Brain microvascular endothelial cell (primary cell): ENCODE measurements at regions not wholly inside any gene's neighbourhood (a gene's known extent, or its start where the extent isn't known, plus 50 kb on each side); places are given as distances from the start of the nearest gene placed in this dataset.

Experiments used
- DNase-seq: peaks from one replicate; pipeline ENCODE4 v3.0.0-alpha.2; 2020
- H3K27ac ChIP-seq: fragments of 250-450 bp; sonication (Bioruptor Pico); 2 replicates; pipeline ENCODE4 v1.5.1; 2020; ENCODE audit warnings: mild to moderate bottlenecking, moderate library complexity
- H3K27me3 ChIP-seq: fragments of 250-450 bp; sonication (Bioruptor Pico); replicated peaks from 2 replicates; pipeline ENCODE4 v1.5.1; 2020; ENCODE audit warnings: mild to moderate bottlenecking
- H3K36me3 ChIP-seq: fragments of 250-450 bp; sonication (Bioruptor Pico); replicated peaks from 2 replicates; pipeline ENCODE4 v1.5.1; 2020; ENCODE audit warnings: mild to moderate bottlenecking
- H3K4me3 ChIP-seq: 2 replicates; pipeline ENCODE4 v1.5.1; 2011; ENCODE audit warnings: low read depth, mild to moderate bottlenecking, control low read depth, low read length, moderate library complexity
- in situ Hi-C: cut with HindIII; loops from 2 replicates; pipeline ENCODE4 v1.10.0; 2017; ENCODE audit warnings: low sequenced_read_pairs, low pct_ligation_motif_present
- TF ChIP-seq, protein P1 (sequence below): IDR thresholded peaks from 2 replicates; pipeline ENCODE4 v1.5.1; 2011; ENCODE audit warnings: low read depth, mild to moderate bottlenecking, moderate library complexity, low read length, control low read depth, inconsistent platforms; ENCODE audit errors: missing control alignments

DNA sequence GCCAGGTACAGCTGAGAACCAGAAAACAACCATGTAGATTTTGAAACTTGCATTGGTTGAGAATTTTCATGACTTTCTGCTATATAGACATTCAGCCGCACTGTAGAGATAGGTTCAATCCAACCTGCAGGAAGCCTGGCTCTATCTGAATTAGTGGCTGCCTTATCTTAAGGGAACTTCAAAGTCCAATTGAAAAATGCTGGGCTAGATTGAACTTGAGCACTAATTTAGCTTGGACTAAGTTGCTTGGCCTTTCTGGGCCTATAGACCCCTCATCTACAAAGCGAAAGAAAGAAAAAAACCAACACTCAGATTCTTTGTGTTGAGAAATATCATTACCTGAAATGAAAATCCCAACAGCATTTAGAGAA is 332.4 kb downstream of the NUAK1 start:
- in situ Hi-C loops: no loop called here
- H3K27me3 ChIP-seq: no peaks in the 10 kb centered on the region
- H3K4me3 ChIP-seq: no peak overlapping the region
- no peak overlapping the region for H3K27ac ChIP-seq
- TF ChIP-seq, protein P1, sequence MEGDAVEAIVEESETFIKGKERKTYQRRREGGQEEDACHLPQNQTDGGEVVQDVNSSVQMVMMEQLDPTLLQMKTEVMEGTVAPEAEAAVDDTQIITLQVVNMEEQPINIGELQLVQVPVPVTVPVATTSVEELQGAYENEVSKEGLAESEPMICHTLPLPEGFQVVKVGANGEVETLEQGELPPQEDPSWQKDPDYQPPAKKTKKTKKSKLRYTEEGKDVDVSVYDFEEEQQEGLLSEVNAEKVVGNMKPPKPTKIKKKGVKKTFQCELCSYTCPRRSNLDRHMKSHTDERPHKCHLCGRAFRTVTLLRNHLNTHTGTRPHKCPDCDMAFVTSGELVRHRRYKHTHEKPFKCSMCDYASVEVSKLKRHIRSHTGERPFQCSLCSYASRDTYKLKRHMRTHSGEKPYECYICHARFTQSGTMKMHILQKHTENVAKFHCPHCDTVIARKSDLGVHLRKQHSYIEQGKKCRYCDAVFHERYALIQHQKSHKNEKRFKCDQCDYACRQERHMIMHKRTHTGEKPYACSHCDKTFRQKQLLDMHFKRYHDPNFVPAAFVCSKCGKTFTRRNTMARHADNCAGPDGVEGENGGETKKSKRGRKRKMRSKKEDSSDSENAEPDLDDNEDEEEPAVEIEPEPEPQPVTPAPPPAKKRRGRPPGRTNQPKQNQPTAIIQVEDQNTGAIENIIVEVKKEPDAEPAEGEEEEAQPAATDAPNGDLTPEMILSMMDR: no peak
- no peak for DNase-seq
- H3K36me3 ChIP-seq: no peaks in the 10 kb centered on the region

DNA sequence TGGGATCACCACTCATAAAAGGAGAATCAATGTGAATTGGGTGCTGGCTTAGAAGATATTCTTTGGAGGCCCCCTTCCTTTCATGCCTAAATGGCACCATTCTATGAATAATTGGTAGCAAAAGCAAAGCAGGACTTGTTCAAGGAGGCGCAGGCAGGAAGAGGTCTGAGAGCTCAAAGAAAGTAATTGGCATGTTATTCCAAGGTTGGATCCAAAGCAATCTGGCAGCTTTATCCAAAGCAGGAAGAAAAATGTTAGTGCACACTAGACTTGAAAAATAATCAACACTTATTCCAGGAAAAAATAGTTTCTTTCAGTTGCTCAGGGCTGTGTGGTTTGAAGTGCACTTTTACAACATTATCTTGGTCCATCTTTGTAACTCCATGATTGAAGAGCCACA is 326.4 kb downstream of the NUAK1 start:
- DNase-seq: no peak
- Histone ChIP-seq H3K27ac (no peak overlapping the region), H3K4me3 (no peak overlapping the region), H3K36me3 (no peaks in the 10 kb centered on the region), H3K27me3 (no peaks in the 10 kb centered on the region)
- TF ChIP-seq, protein P1: no peak
- in situ Hi-C loops: no loop called here

DNA sequence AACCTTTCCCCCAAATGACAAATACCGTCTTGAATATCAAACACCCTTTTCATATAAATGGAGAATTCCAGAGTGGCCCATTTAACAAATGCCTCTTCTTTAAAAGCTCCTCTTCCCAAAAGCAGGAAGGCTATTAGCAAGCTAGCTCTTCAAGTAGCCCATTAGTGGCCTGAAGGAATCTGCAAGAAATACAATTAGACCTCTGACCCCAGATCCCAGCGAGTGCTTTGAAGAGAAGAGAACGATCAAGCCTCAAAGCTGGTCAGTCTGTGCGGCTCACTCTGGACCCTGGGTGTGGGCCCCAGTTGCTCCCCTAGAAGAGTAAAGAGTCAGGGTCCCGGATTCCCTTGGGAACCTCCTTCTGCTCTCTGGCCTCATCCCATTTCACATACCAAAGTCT is 325.6 kb downstream of the NUAK1 start:
- TF ChIP-seq, protein P1: no peak
- Histone ChIP-seq H3K27ac (no peak overlapping the region), H3K27me3 (no peaks in the 10 kb centered on the region), H3K4me3 (no peak overlapping the region), H3K36me3 (no peaks in the 10 kb centered on the region)
- in situ Hi-C loops: no loop called here
- DNase-seq: no peak

DNA sequence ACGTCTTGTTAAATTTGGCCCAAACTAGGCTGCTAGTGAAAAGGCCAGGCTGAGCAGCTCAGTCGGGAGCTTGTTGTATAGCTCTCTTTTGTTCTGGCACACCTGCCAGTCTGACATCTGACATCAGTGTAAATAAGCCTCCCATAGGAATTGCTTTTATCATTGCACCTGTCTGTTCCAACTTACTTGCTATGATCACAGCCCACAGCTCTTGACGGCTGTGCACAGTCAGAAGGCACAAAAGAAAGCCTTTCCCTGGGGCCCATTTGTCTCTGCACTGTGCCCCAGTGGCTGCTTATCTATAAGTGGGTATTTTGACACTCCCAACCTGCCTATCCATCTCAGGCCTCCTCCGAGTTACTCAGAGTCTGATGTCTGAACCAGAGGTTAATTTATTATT is 324.5 kb downstream of the NUAK1 start:
- no peaks in the 10 kb centered on the region for H3K27me3 ChIP-seq
- no peak overlapping the region for H3K27ac ChIP-seq
- TF ChIP-seq, protein P1: no peak
- no peaks in the 10 kb centered on the region for H3K36me3 ChIP-seq
- in situ Hi-C loops: no loop called here
- no peak overlapping the region for H3K4me3 ChIP-seq
- no peak for DNase-seq

DNA sequence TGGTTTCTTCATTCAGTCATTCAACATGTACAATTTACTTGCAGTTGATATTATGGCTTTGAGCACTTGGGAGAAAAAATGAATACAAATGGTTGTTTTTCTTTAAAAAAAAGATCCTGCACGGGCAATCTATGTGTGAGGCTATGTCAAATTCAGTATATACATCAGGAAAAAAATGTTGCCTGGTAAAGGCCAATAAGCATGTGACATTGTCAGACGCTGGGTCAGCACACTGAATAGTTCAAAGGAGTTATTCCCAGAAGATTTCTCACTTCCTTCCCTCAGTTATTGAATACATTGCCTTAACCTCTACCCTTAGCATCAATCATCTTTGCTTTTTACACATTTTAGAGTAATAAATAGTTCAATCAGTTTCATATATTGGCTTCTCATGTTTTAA is 319.2 kb downstream of the NUAK1 start:
- H3K4me3 ChIP-seq: no peak overlapping the region
- no peak overlapping the region for H3K27ac ChIP-seq
- no peaks in the 10 kb centered on the region for H3K36me3 ChIP-seq
- H3K27me3 ChIP-seq: no peaks in the 10 kb centered on the region
- DNase-seq: no peak
- TF ChIP-seq, protein P1: no peak
- in situ Hi-C loops: no loop called here

DNA sequence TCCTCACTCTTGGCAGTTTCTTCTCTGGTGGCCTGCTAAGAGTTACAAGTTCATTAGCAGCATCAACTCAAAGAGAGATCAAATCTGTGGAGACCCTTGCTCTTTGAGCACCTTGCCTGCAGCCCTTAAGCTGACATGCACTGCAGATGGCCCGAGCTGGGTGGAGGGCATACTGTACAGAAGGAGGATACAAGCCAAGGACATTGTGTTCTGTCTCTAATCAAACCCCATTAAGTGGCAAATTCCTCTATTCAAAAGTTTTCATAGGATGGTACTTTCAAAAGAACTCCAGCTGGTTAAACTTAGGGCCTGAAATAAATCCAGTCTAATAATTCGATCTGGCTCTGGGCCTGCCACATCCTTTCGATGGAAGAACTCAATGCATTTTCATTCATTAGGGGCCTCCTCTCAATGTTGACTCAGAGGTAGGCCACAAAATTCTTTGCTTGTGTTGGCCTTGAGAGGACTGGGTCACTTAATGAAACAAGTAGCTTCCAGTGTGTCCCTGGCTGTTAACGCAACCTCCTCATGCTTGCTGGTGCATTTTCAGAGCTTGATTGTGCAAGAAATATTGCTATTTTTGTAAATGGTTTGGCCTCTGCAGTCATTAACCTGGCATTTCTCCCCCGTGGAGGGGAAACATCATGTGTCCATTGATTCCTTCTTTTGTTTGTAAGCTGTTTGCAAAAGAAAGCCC is 318.2 kb downstream of the NUAK1 start:
- peak; percentile 40 for DNase-seq
- Histone ChIP-seq H3K27ac (no peak overlapping the region), H3K4me3 (no peak overlapping the region), H3K27me3 (no peaks in the 10 kb centered on the region), H3K36me3 (no peaks in the 10 kb centered on the region)
- TF ChIP-seq, protein P1: no peak
- in situ Hi-C loops: no loop called here
